Liver (tissue), 3 donors: ENCODE measurements at regions not wholly inside any gene's neighbourhood (a gene's known extent, or its start where the extent isn't known, plus 50 kb on each side); places are given as distances from the start of the nearest gene placed in this dataset.

Source experiments
- EGR1 ChIP-seq, 2 donors: IDR thresholded peaks; 2 replicates each; pipeline ENCODE4 v1.6.1; 2016 to 2018; ENCODE audit warnings: antibody characterized with exemption in 2 of 2, low read depth in 2 of 2
- FOXA1 ChIP-seq: IDR thresholded peaks from 2 replicates; pipeline ENCODE4 v1.6.1; 2016; ENCODE audit warnings: antibody characterized with exemption
- JUND ChIP-seq, 2 donors: IDR thresholded peaks; 2 replicates each; pipeline ENCODE4 v1.6.1; 2016; ENCODE audit warnings: antibody characterized with exemption in 2 of 2
- NR2F2 ChIP-seq: IDR thresholded peaks from 2 replicates; pipeline ENCODE4 v1.6.1; 2016; ENCODE audit warnings: antibody characterized with exemption
- RAD21 ChIP-seq, 2 donors: IDR thresholded peaks; 2 replicates each; pipeline ENCODE4 v1.6.1; 2016; ENCODE audit warnings: antibody characterized with exemption in 2 of 2, mild to moderate bottlenecking in 2 of 2
- SP1 ChIP-seq: IDR thresholded peaks from 2 replicates; pipeline ENCODE4 v1.6.1; 2018; ENCODE audit warnings: antibody characterized with exemption, mild to moderate bottlenecking
- TAF1 ChIP-seq: conservative IDR thresholded peaks from 2 replicates; pipeline ENCODE4 v1.6.1; 2016; ENCODE audit warnings: antibody characterized with exemption, mild to moderate bottlenecking
- YY1 ChIP-seq: IDR thresholded peaks from 2 replicates; pipeline ENCODE4 v1.6.1; 2016; ENCODE audit warnings: antibody characterized with exemption, mild to moderate bottlenecking
- ZBTB33 ChIP-seq: IDR thresholded peaks from 2 replicates; pipeline ENCODE4 v1.6.1; 2016; ENCODE audit warnings: antibody characterized with exemption
- TF ChIP-seq, protein P1 (sequence below): fragments of 150-350 bp; IDR thresholded peaks from 2 replicates; pipeline ENCODE4 v1.5.1; 2017; ENCODE audit warnings: improper control_type of control experiment, low read depth, low read length; ENCODE audit not compliant: missing input control
- TF ChIP-seq, protein P2 (sequence below): IDR thresholded peaks from 2 replicates; pipeline ENCODE4 v1.6.1; 2016; ENCODE audit warnings: antibody characterized with exemption
- TF ChIP-seq, protein P3 (sequence below): IDR thresholded peaks from 2 replicates; pipeline ENCODE4 v1.6.1; 2016; ENCODE audit warnings: antibody characterized with exemption, mild to moderate bottlenecking
- donor health status: healthy.
- donor health status: healthy.

GRCh38 chr2:192555740-192556139, 361.0 kb upstream of the TMEFF2 start:
- TF ChIP-seq, protein P1, sequence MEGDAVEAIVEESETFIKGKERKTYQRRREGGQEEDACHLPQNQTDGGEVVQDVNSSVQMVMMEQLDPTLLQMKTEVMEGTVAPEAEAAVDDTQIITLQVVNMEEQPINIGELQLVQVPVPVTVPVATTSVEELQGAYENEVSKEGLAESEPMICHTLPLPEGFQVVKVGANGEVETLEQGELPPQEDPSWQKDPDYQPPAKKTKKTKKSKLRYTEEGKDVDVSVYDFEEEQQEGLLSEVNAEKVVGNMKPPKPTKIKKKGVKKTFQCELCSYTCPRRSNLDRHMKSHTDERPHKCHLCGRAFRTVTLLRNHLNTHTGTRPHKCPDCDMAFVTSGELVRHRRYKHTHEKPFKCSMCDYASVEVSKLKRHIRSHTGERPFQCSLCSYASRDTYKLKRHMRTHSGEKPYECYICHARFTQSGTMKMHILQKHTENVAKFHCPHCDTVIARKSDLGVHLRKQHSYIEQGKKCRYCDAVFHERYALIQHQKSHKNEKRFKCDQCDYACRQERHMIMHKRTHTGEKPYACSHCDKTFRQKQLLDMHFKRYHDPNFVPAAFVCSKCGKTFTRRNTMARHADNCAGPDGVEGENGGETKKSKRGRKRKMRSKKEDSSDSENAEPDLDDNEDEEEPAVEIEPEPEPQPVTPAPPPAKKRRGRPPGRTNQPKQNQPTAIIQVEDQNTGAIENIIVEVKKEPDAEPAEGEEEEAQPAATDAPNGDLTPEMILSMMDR: no peak
- TF ChIP-seq EGR1 (IDR thresholded peaks at IDR 0.05; ENCODE audit: low read depth in 2 of 2): no peak
- TF ChIP-seq FOXA1: no peak
- no peak for TF ChIP-seq YY1
- TF ChIP-seq, protein P2, sequence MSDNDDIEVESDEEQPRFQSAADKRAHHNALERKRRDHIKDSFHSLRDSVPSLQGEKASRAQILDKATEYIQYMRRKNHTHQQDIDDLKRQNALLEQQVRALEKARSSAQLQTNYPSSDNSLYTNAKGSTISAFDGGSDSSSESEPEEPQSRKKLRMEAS: no peak
- TF ChIP-seq SP1: no peak
- TF ChIP-seq, protein P3, sequence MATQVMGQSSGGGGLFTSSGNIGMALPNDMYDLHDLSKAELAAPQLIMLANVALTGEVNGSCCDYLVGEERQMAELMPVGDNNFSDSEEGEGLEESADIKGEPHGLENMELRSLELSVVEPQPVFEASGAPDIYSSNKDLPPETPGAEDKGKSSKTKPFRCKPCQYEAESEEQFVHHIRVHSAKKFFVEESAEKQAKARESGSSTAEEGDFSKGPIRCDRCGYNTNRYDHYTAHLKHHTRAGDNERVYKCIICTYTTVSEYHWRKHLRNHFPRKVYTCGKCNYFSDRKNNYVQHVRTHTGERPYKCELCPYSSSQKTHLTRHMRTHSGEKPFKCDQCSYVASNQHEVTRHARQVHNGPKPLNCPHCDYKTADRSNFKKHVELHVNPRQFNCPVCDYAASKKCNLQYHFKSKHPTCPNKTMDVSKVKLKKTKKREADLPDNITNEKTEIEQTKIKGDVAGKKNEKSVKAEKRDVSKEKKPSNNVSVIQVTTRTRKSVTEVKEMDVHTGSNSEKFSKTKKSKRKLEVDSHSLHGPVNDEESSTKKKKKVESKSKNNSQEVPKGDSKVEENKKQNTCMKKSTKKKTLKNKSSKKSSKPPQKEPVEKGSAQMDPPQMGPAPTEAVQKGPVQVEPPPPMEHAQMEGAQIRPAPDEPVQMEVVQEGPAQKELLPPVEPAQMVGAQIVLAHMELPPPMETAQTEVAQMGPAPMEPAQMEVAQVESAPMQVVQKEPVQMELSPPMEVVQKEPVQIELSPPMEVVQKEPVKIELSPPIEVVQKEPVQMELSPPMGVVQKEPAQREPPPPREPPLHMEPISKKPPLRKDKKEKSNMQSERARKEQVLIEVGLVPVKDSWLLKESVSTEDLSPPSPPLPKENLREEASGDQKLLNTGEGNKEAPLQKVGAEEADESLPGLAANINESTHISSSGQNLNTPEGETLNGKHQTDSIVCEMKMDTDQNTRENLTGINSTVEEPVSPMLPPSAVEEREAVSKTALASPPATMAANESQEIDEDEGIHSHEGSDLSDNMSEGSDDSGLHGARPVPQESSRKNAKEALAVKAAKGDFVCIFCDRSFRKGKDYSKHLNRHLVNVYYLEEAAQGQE: no peak
- no peak for TF ChIP-seq RAD21 (IDR thresholded peaks at IDR 0.05)
- no peak for TF ChIP-seq NR2F2
- TF ChIP-seq JUND (IDR thresholded peaks at IDR 0.05): no peak
- TF ChIP-seq ZBTB33: no peak
- no peak for TF ChIP-seq TAF1
